AG08395 (cell line): ENCODE measurements at regions not wholly inside any gene's neighbourhood (a gene's known extent, or its start where the extent isn't known, plus 50 kb on each side); places are given as distances from the start of the nearest gene placed in this dataset.
"Not testable (repeated sequence)": the region's sequence is repeated elsewhere in the genome, so short reads cannot be mapped to it uniquely, and the experiment has no call there.

Experiments used
- DNase-seq: peaks from one replicate; pipeline ENCODE4 v3.0.0; 2012; ENCODE audit warnings: mixed read lengths, low spot score

DNA sequence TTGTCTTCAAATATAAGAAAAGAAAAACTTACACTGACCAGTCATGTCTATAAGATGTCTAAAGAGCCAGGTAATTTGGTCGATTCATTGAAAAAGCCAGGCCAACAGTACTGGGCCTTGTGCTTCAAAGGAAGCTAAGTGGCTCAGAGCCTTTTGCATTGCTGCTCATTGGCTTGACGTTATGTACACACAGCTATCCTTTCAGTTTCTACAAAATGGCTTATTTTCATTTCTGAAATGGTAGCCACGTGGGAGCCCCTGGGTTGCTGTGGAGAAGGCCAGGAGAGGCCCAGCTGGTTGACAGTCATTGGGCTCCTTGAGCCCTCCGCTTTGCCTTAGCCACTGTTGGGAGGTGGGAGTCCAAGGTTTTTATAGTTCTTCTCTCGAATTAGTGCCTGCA lies 199.1 kb upstream of the CXorf66 start:
- no peak for DNase-seq

DNA sequence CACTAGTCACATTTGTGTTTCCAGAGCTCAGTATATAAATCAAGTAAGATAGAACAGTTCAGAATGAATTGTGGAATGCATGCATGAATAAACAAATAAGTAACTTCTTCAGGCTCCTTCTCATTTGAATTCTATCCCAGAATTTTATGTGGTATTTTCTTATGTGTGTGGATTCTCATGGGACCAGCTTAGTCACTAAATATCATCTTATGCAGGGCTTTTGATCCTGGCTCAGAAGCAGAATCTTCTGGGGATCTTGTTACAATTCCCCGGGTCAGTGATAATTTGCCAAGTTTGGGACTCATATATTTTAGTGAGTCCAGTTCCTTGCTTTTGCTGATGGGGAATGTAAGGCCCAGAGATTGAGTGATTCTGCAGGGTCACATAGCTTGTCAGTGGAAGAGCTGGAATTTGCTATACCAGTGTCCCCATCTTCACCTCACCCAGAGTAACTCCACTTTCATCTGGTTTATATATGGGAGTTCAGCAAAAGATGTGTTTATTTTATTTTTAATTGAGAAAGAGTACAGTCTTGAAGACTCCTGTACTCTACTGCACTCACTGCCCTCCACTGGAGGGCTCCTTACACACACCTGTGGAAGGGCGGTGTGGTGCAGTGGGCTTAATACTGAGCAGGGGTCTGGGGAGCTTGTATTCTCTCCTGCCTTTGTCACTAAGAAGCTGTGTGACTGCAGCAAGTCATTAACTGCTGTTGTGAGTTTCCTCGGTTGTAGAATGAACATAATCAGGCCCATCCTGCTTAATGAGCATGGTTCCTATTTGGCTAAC lies 198.2 kb upstream of the CXorf66 start:
- no peak for DNase-seq

GRCh38 chrX:140157611-140158010 lies 192.3 kb upstream of the CXorf66 start:
- DNase-seq: no peak

GRCh38 chrX:140157143-140157542 lies 191.8 kb upstream of the CXorf66 start:
- no peak for DNase-seq

DNA sequence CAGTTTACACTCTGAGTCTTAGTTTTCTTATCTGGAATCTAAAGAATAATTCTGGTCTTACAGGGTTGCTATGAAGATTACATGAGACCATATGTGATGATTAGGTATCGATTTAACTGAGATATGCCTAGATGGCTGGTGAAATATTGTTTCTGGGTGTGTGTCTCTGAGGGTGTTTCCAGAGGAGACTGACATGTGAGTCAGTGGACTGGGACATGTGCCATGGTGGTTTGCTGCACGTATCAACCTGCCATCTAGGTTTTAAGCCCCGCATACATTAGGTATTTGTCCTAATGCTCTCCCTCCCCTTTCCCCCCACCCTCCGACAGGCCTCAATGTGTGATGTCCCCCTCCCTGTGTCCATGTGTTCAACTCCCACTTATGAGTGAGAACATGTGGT lies 186.0 kb upstream of the CXorf66 start:
- DNase-seq: no peak

DNA sequence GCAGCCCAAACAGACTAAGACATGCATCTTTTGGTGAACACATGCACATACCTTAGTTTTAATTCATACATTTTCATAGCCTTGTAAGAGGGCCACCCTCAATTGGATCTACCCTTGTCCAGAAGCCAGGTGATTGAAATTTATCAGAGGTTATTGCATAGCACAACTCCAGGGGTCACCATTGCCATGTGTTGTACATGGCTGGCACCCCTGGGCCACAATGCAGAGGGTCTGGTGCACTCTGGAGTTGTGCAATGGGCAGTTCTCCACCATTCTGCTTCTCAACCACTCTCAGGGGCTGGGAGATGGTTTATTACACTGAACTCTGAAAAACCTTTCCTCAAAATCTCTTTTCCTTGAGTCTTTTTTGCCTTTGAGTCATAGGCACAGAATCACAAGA lies 184.4 kb upstream of the CXorf66 start:
- no peak for DNase-seq

- DNase-seq: peak; percentile 46
These were observed 176.2 kb upstream of the CXorf66 start for GRCh38 chrX:140141444-140142029.

GRCh38 chrX:140138492-140138891 lies 173.2 kb upstream of the CXorf66 start:
- not testable (repeated sequence) for DNase-seq

GRCh38 chrX:140138065-140138464 lies 172.7 kb upstream of the CXorf66 start:
- not testable (repeated sequence) for DNase-seq

GRCh38 chrX:140132937-140133336 lies 167.6 kb upstream of the CXorf66 start:
- no peak for DNase-seq

DNA sequence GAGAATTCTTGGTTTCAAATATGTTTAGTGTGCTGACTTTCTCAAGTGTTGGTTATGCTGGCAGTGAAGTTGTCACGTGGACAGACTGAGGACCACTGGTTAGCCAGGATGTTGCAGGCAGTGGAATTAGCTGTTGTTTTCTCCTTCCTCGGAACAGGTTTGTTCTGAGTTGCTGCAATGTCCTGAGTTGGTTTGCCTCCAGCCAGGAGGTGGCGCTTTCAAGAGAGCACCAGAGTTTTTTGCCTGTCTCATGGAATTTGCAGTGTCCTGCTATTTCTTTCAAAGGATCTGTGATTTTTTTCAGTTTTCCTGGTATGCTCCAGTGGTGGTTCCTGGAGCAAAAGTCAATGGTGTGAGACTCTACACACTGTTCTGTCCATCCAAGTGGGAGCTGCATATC lies 158.1 kb upstream of the CXorf66 start:
- DNase-seq: no peak

- DNase-seq: not testable (repeated sequence)
These were observed 148.7 kb upstream of the CXorf66 start for GRCh38 chrX:140114059-140114458.

- DNase-seq: no peak
These were observed 144.8 kb upstream of the CXorf66 start for GRCh38 chrX:140110081-140110650.

DNA sequence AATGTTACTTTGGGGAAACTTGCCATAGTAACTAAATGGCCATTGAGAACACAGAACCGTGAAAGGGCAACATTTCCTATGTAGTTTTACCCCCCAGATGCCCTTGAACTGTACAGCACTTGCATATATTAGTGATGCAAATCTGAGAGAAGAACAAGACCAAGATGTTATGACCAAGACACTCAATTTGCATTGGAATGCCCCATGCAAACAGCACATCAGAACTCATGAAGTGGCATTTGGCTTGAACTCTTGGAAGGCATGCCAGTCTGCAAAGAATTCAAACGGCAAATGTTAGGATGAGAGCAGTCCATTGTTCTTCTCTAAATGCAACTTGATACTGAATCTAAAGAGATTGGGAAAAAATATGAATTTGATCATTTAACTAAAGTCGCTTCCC lies 139.4 kb upstream of the CXorf66 start:
- DNase-seq: no peak

GRCh38 chrX:140099221-140099620 lies 133.9 kb upstream of the CXorf66 start:
- no peak for DNase-seq

DNA sequence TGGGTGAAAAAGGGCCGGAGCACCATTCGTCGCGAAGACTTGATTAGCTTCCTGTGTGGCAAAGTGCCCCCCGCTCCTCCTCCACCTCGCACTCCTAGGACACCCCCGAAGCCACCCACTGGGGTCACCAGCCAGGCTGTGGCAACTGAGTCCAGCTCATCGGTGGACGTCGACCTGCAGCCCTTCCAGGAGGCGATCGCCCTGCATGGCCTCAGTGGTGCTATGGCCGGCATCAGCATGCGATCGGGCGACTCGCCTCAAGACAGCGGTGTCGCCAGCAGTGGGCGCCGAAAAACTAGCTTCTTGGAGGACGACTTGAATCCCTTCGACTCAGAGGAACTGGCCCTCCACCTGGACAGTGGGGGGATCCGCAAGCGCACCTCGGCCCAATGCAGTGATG lies 126.8 kb upstream of the CXorf66 start:
- no peak for DNase-seq

- DNase-seq: peak; percentile 5
These were observed 126.0 kb upstream of the CXorf66 start for GRCh38 chrX:140091125-140091886.

GRCh38 chrX:140090800-140091124 lies 125.4 kb upstream of the CXorf66 start:
- DNase-seq: no peak

- DNase-seq: no peak
These were observed 123.1 kb upstream of the CXorf66 start for GRCh38 chrX:140088438-140088837.

DNA sequence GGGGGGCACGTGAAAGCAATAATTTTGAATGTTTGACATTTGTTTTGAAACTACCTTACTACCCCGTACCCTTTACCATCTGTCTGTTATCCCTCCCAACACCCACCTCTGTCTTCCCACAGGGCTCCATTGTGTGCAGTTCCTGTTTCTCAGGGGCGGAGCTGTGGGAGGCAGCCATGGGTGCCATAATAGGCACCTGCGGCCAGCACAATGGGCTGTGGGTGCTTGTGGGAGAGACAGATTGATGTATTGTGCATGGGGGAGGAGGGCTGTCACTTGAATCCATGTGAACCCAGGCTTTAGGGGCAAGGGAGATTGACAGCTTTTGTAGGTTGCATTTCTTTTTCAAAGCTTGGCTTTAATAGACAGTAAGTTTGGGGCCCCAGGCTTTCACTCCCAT lies 122.6 kb upstream of the CXorf66 start:
- no peak for DNase-seq

DNA sequence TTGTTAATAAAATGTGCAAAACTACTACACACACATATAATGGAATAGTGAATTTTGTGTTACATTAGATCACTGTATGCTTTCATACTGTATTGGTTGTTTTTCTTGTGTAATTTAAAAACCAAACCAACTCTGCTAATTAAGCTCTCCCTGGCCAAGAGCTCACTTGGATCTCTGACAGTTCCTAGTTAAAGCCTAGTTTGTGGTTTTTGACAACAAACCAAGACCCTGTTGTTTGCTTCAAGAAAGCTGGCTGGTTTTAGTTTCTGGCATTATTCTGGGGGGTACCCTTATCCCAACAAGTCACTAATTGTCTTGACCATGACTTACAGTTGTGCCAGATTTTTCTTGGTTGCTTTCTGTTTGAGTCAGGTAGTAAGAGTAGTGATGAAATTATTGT lies 121.4 kb upstream of the CXorf66 start:
- no peak for DNase-seq

- DNase-seq: not testable (repeated sequence)
These were observed 109.5 kb upstream of the CXorf66 start for GRCh38 chrX:140074851-140075250.

DNA sequence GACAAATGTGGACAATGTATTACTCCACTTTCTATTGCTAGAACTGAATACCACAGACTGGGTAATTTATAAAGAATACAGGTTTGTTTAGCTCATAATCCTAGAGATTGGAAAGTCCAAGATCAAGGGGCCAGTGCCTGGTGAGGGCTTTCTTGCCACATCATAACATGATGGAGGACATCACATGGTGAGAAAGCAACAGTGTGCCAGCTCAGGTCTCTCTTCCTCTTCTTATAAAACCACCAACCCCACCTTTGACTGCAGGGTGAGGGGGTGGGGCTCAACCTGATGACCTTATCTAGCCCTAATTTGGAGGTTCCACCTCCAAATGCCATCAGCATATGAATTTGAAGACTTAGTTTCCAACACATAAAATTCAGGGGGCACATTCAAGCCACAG lies 105.7 kb upstream of the CXorf66 start:
- DNase-seq: no peak
